ENCODE measurements at regions not wholly inside any gene's neighbourhood (a gene's known extent, or its start where the extent isn't known, plus 50 kb on each side); places are given as distances from the start of the nearest gene placed in this dataset.

- TF ChIP-seq CTCF (conservative IDR thresholded peaks at IDR 0.05; ENCODE audit: low read depth, low read length): no peak
- Histone ChIP-seq H2AFZ (ENCODE audit: low read depth) (no peak overlapping the region), H3K4me1 (ENCODE audit: low read depth, poor library complexity, severe bottlenecking) (no peaks in the 10 kb centered on the region), H3K27ac (no peak overlapping the region), H3K4me3 (IDR thresholded peaks at IDR 0.05; ENCODE audit: insufficient read depth, low read depth, low read length) (no peak overlapping the region), H3K27me3 (ENCODE audit: insufficient read depth, low read depth) (no peaks in the 10 kb centered on the region), H4K20me1 (ENCODE audit: insufficient read depth) (no peaks in the 10 kb centered on the region), H3K4me2 (no peak overlapping the region), H3K36me3 (ENCODE audit: insufficient read depth) (no peaks in the 10 kb centered on the region), H3K79me2 (ENCODE audit: insufficient read depth, low read depth) (no peaks in the 10 kb centered on the region), H3K9ac (no peak overlapping the region)
These were observed 655.3 kb upstream of the FRG1 start for GRCh38 chr4:189285377-189285776.

DNA sequence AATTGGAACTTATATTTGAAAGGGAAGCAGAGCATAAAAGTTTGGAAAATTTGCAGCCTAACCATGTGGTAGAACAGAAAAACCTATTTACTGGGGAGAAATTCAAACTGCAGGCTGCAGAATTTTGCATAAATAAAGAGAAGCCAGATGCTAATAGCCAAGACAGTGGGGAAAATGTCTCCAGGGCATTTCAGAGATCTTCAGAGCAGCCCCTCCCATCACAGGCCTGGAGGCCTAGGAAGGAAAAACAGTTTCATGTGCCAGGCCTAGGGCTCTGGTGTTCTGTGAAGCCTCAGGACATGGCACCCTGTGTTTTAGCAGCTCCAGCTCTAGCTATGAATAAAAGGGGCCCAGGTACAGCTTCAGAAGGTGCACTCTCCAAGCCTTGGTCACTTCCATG is 648.7 kb upstream of the FRG1 start:
- H3K36me3 ChIP-seq (ENCODE audit: insufficient read depth): no peaks in the 10 kb centered on the region
- no peak overlapping the region for H3K9ac ChIP-seq
- no peaks in the 10 kb centered on the region for H3K27me3 ChIP-seq (ENCODE audit: insufficient read depth, low read depth)
- TF ChIP-seq CTCF (conservative IDR thresholded peaks at IDR 0.05; ENCODE audit: low read depth, low read length): no peak
- H2AFZ ChIP-seq (ENCODE audit: low read depth): no peak overlapping the region
- no peak overlapping the region for H3K4me2 ChIP-seq
- H3K79me2 ChIP-seq (ENCODE audit: insufficient read depth, low read depth): no peaks in the 10 kb centered on the region
- H3K27ac ChIP-seq: no peak overlapping the region
- no peaks in the 10 kb centered on the region for H3K4me1 ChIP-seq (ENCODE audit: low read depth, poor library complexity, severe bottlenecking)
- no peak overlapping the region for H3K4me3 ChIP-seq (IDR thresholded peaks at IDR 0.05; ENCODE audit: insufficient read depth, low read depth, low read length)
- H4K20me1 ChIP-seq (ENCODE audit: insufficient read depth): no peaks in the 10 kb centered on the region

GRCh38 chr4:189293459-189293858 is 647.2 kb upstream of the FRG1 start:
- H4K20me1 ChIP-seq (ENCODE audit: insufficient read depth): no peaks in the 10 kb centered on the region
- H3K4me2 ChIP-seq: no peak overlapping the region
- no peak overlapping the region for H3K27ac ChIP-seq

GRCh38 chr4:189294574-189294973 is 646.1 kb upstream of the FRG1 start:
- Histone ChIP-seq H3K4me3 (IDR thresholded peaks at IDR 0.05; ENCODE audit: insufficient read depth, low read depth, low read length) (no peak overlapping the region), H3K36me3 (ENCODE audit: insufficient read depth) (no peaks in the 10 kb centered on the region), H3K4me1 (ENCODE audit: low read depth, poor library complexity, severe bottlenecking) (no peaks in the 10 kb centered on the region), H3K79me2 (ENCODE audit: insufficient read depth, low read depth) (no peaks in the 10 kb centered on the region), H4K20me1 (ENCODE audit: insufficient read depth) (no peaks in the 10 kb centered on the region), H3K27me3 (ENCODE audit: insufficient read depth, low read depth) (no peaks in the 10 kb centered on the region), H3K9ac (no peak overlapping the region), H2AFZ (ENCODE audit: low read depth) (no peak overlapping the region), H3K27ac (no peak overlapping the region), H3K4me2 (no peak overlapping the region)
- no peak for TF ChIP-seq CTCF (conservative IDR thresholded peaks at IDR 0.05; ENCODE audit: low read depth, low read length)

More at GRCh38 chr4:189293459-189293858, 647.2 kb upstream of the FRG1 start:
- no peak for TF ChIP-seq CTCF (conservative IDR thresholded peaks at IDR 0.05; ENCODE audit: low read depth, low read length)
- Histone ChIP-seq H3K79me2 (ENCODE audit: insufficient read depth, low read depth) (no peaks in the 10 kb centered on the region), H3K36me3 (ENCODE audit: insufficient read depth) (no peaks in the 10 kb centered on the region), H2AFZ (ENCODE audit: low read depth) (no peak overlapping the region), H3K9ac (no peak overlapping the region), H3K4me3 (IDR thresholded peaks at IDR 0.05; ENCODE audit: insufficient read depth, low read depth, low read length) (no peak overlapping the region), H3K27me3 (ENCODE audit: insufficient read depth, low read depth) (no peaks in the 10 kb centered on the region), H3K4me1 (ENCODE audit: low read depth, poor library complexity, severe bottlenecking) (no peaks in the 10 kb centered on the region)
